HL-60 (cell line): ENCODE measurements at regions not wholly inside any gene's neighbourhood (a gene's known extent, or its start where the extent isn't known, plus 50 kb on each side); places are given as distances from the start of the nearest gene placed in this dataset.

ENCODE experiments used
- DNase-seq, 2 experiments: peaks; one replicate each; pipeline ENCODE4 v3.0.0-alpha.2; 2010 to 2020; ENCODE audit warnings: low read depth in 1 of 2, low spot score in 1 of 2
- H3K27ac ChIP-seq: fragments of 250-450 bp; sonication (Bioruptor Pico); replicated peaks from 2 replicates; pipeline ENCODE4 v1.5.1; 2020; ENCODE audit warnings: mild to moderate bottlenecking, moderate library complexity
- H3K27me3 ChIP-seq: fragments of 250-450 bp; sonication (Bioruptor Pico); 2 replicates; pipeline ENCODE4 v1.5.1; 2021; ENCODE audit warnings: mild to moderate bottlenecking, moderate library complexity; ENCODE audit not compliant: insufficient read depth, poor library complexity, severe bottlenecking
- H3K4me3 ChIP-seq: replicated peaks from 2 replicates; pipeline ENCODE4 v1.5.1; 2011; ENCODE audit warnings: mild to moderate bottlenecking, control low read depth, low read length; ENCODE audit not compliant: insufficient read depth
- CTCF ChIP-seq: IDR thresholded peaks from one replicate; pipeline ENCODE4 v1.5.1; 2011; ENCODE audit warnings: low read length, control low read depth, inconsistent platforms; ENCODE audit not compliant: insufficient read depth
- GABPA ChIP-seq: IDR thresholded peaks from 2 replicates; pipeline ENCODE4 v1.6.1; 2012; ENCODE audit warnings: low read depth
- POLR2AphosphoS5 ChIP-seq: IDR thresholded peaks from 2 replicates; pipeline ENCODE4 v1.6.1; 2012; ENCODE audit warnings: low read depth
- REST ChIP-seq: IDR thresholded peaks from 2 replicates; pipeline ENCODE4 v1.6.1; 2012; ENCODE audit warnings: low read depth; ENCODE audit not compliant: insufficient replicate concordance
- SPI1 ChIP-seq: IDR thresholded peaks from 2 replicates; pipeline ENCODE4 v1.6.1; 2012; ENCODE audit warnings: low read depth, mild to moderate bottlenecking, borderline replicate concordance

GRCh38 chr1:4380564-4381168, 273.7 kb upstream of the AJAP1 start:
- DNase-seq, result no peak
- H3K27me3 ChIP-seq, result no peaks in the 10 kb centered on the region
- TF ChIP-seq SPI1 (no peak), REST (no peak), GABPA (no peak), POLR2AphosphoS5 (no peak), CTCF (no peak)
- H3K4me3 ChIP-seq, result no peak overlapping the region
- H3K27ac ChIP-seq, result no peak overlapping the region

GRCh38 chr1:4393191-4393590, 261.2 kb upstream of the AJAP1 start:
- Histone ChIP-seq H3K4me3 (no peak overlapping the region), H3K27me3 (no peaks in the 10 kb centered on the region), H3K27ac (no peak overlapping the region)
- TF ChIP-seq CTCF, result no peak
- TF ChIP-seq SPI1, result no peak
- no peak for TF ChIP-seq GABPA
- no peak for TF ChIP-seq REST
- no peak for TF ChIP-seq POLR2AphosphoS5
- DNase-seq, result no peak

- H3K27me3 ChIP-seq, result no peaks in the 10 kb centered on the region
- H3K4me3 ChIP-seq, result no peak overlapping the region
- no peak for DNase-seq
- no peak overlapping the region for H3K27ac ChIP-seq
- TF ChIP-seq POLR2AphosphoS5 (no peak), REST (no peak), SPI1 (no peak), GABPA (no peak), CTCF (no peak)
These were observed 260.0 kb upstream of the AJAP1 start for GRCh38 chr1:4394366-4394765.
